A673 (cell line): ENCODE measurements at regions not wholly inside any gene's neighbourhood (a gene's known extent, or its start where the extent isn't known, plus 50 kb on each side); places are given as distances from the start of the nearest gene placed in this dataset.
"Not testable (repeated sequence)": the region's sequence is repeated elsewhere in the genome, so short reads cannot be mapped to it uniquely, and the experiment has no call there.

Source experiments
- CTCF ChIP-seq: fragments of 300-800, 200-600 bp; sonication (generic); conservative IDR thresholded peaks from 2 replicates; pipeline ENCODE4 v1.5.1; 2017; ENCODE audit warnings: low read depth, mild to moderate bottlenecking, antibody characterized with exemption, low read length, moderate library complexity, mixed read lengths
- EZH2 ChIP-seq: fragments of 200-600 bp; sonication (generic); IDR thresholded peaks from 2 replicates; pipeline ENCODE4 v1.6.1; 2017; ENCODE audit warnings: borderline replicate concordance, low read depth, mild to moderate bottlenecking, mixed read lengths, antibody characterized with exemption, low read length; ENCODE audit not compliant: poor library complexity, severe bottlenecking

- not testable (repeated sequence) for TF ChIP-seq CTCF, EZH2
These were observed 77.8 kb upstream of the LMNTD1 start for GRCh38 chr12:25630735-25631515.
